ENCODE measurements at regions not wholly inside any gene's neighbourhood (a gene's known extent, or its start where the extent isn't known, plus 50 kb on each side); places are given as distances from the start of the nearest gene placed in this dataset.

- TF ChIP-seq CHD7 (IDR thresholded peaks at IDR 0.05; ENCODE audit: insufficient replicate concordance, low read length) (no peak), BCL11A (IDR thresholded peaks at IDR 0.05; ENCODE audit: low read depth in 2 of 2, low read length in 2 of 2) (no peak), SP4 (IDR thresholded peaks at IDR 0.05; ENCODE audit: low read length) (no peak), ATF2 (IDR thresholded peaks at IDR 0.05; ENCODE audit: low read length) (no peak), SIX5 (IDR thresholded peaks at IDR 0.05; ENCODE audit: low read depth, low read length) (no peak), ZNF274 (IDR thresholded peaks at IDR 0.05; ENCODE audit: borderline replicate concordance, extremely low read depth, low read length) (no peak), E2F6 (IDR thresholded peaks at IDR 0.05) (no peak), RNF2 (IDR thresholded peaks at IDR 0.05; ENCODE audit: borderline replicate concordance, low read depth, low read length, missing control alignments, poor library complexity, severe bottlenecking) (no peak), EZH2 (IDR thresholded peaks at IDR 0.05; ENCODE audit: low read depth, low read length, severe bottlenecking) (no peak), BACH1 (IDR thresholded peaks at IDR 0.05; ENCODE audit: low read length) (no peak)
These were observed 127.1 kb downstream of the TAF11L14 start (continued) for GRCh38 chr5:17761326-17761725.

All from H1 (cell line).